Osteocyte (in vitro differentiated cells): ENCODE measurements at regions not wholly inside any gene's neighbourhood (a gene's known extent, or its start where the extent isn't known, plus 50 kb on each side); places are given as distances from the start of the nearest gene placed in this dataset.

Experiments used
- DNase-seq: peaks from one replicate; pipeline ENCODE4 v3.0.0; 2021; ENCODE audit warnings: mixed read lengths; ENCODE audit not compliant: unreplicated experiment; ENCODE audit errors: extremely low spot score
- H3K27ac Mint-ChIP-seq: one replicate; pipeline ENCODE4 v1.8.0; 2021; ENCODE audit warnings: mild to moderate bottlenecking, mixed read lengths; ENCODE audit not compliant: unreplicated experiment
- H3K27me3 Mint-ChIP-seq: one replicate; pipeline ENCODE4 v1.8.0; 2021; ENCODE audit warnings: mixed read lengths; ENCODE audit not compliant: unreplicated experiment
- H3K36me3 Mint-ChIP-seq: one replicate; pipeline ENCODE4 v1.8.0; 2021; ENCODE audit warnings: mixed read lengths; ENCODE audit not compliant: unreplicated experiment
- H3K4me1 Mint-ChIP-seq: one replicate; pipeline ENCODE4 v1.8.0; 2021; ENCODE audit warnings: mixed read lengths; ENCODE audit not compliant: unreplicated experiment
- H3K4me3 Mint-ChIP-seq: one replicate; pipeline ENCODE4 v1.8.0; 2021; ENCODE audit warnings: mild to moderate bottlenecking, moderate library complexity, mixed read lengths; ENCODE audit not compliant: unreplicated experiment
- H3K9me3 Mint-ChIP-seq: one replicate; pipeline ENCODE4 v1.8.0; 2021; ENCODE audit warnings: mixed read lengths; ENCODE audit not compliant: unreplicated experiment
- TF ChIP-seq, protein P1 (sequence below): fragments of 200-600 bp; sonication (generic); IDR thresholded peaks from 2 replicates; pipeline ENCODE4 v1.5.0; 2021; ENCODE audit warnings: antibody characterized with exemption, mild to moderate bottlenecking, moderate library complexity

GRCh38 chr5:61788548-61788947 lies 456.5 kb downstream of the ZSWIM6 start:
- Mint-ChIP-seq H3K9me3 (no peaks in the 10 kb centered on the region), H3K27me3 (peaks cover 50% of the 10 kb centered on the region), H3K27ac (no peak overlapping the region), H3K36me3 (no peaks in the 10 kb centered on the region), H3K4me3 (no peak overlapping the region), H3K4me1 (no peaks in the 10 kb centered on the region)
- TF ChIP-seq, protein P1, sequence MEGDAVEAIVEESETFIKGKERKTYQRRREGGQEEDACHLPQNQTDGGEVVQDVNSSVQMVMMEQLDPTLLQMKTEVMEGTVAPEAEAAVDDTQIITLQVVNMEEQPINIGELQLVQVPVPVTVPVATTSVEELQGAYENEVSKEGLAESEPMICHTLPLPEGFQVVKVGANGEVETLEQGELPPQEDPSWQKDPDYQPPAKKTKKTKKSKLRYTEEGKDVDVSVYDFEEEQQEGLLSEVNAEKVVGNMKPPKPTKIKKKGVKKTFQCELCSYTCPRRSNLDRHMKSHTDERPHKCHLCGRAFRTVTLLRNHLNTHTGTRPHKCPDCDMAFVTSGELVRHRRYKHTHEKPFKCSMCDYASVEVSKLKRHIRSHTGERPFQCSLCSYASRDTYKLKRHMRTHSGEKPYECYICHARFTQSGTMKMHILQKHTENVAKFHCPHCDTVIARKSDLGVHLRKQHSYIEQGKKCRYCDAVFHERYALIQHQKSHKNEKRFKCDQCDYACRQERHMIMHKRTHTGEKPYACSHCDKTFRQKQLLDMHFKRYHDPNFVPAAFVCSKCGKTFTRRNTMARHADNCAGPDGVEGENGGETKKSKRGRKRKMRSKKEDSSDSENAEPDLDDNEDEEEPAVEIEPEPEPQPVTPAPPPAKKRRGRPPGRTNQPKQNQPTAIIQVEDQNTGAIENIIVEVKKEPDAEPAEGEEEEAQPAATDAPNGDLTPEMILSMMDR = no peak
- no peak for DNase-seq

DNA sequence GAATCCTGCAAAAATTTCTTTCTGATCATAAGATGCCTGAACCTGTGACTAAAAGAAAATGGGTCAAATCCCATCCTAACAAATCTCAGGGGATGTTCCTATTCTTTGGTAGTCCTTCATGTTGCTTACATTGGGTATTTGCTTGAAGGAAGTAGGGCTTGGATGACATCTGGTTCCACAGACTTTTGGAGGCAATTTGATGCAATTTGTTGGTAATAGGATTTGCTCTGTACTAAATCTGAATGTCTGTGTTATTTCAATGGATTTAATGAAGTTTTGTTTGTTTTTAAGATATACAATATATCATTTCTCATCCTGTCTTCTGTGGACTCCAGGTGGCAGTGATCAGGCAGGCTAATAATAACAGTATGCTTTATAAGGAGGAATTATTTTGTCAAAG lies 457.9 kb downstream of the ZSWIM6 start:
- Mint-ChIP-seq H3K27me3 (peaks cover 47% of the 10 kb centered on the region), H3K4me3 (no peak overlapping the region), H3K9me3 (no peaks in the 10 kb centered on the region), H3K4me1 (no peaks in the 10 kb centered on the region), H3K27ac (no peak overlapping the region), H3K36me3 (no peaks in the 10 kb centered on the region)
- DNase-seq = no peak
- TF ChIP-seq, protein P1 = no peak

DNA sequence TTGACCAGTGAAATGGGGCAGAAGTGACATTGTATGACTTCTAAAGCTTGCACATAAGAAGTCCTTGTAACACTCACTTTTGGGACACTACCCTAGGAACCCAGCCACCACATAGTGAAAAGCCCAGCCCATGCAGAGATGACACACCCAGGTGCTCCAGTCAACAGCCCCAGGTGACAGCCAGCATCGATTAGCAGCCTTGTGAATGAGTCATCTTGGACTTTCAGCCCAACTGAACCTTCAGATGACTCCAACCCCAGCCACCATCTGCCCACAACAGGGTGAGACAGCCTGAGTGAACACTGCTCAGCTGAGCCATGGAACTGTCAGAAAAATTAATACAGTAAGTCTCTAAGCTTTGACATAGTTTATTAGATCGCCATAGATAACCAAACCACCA lies 458.6 kb downstream of the ZSWIM6 start:
- Mint-ChIP-seq H3K27me3 (peaks cover 40% of the 10 kb centered on the region), H3K36me3 (no peaks in the 10 kb centered on the region), H3K9me3 (no peaks in the 10 kb centered on the region), H3K4me3 (no peak overlapping the region), H3K4me1 (no peaks in the 10 kb centered on the region), H3K27ac (no peak overlapping the region)
- TF ChIP-seq, protein P1 = no peak
- no peak for DNase-seq

- TF ChIP-seq, protein P1 = no peak
- peaks cover 31% of the 10 kb centered on the region for H3K27me3 Mint-ChIP-seq
- no peaks in the 10 kb centered on the region for H3K4me1 Mint-ChIP-seq
These were observed 464.7 kb downstream of the ZSWIM6 start for GRCh38 chr5:61796773-61797172.

DNA sequence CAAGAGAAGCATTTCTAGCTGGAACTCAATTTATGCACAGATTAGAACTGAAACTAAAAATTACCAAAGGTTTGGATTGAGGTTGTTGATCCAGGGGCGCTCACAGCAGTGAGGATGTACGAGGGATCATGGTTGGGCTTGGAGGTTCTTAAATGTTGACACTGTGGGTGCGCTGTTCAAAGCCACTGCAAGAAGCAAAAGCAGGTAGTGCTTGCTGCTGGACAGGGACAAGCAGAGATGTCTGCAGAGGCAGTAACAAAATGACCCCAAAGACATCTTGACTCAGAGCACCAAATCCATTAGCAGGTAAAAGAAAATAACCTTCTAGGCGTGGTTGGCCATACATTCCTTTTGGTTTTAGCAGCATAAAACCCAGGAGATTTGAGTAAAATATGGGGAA lies 468.4 kb downstream of the ZSWIM6 start:
- peaks cover 26% of the 10 kb centered on the region for H3K27me3 Mint-ChIP-seq
- no peaks in the 10 kb centered on the region for H3K9me3 Mint-ChIP-seq
- no peak overlapping the region for H3K4me3 Mint-ChIP-seq
- TF ChIP-seq, protein P1 = no peak
- no peak for DNase-seq
- H3K27ac Mint-ChIP-seq = no peak overlapping the region
- H3K36me3 Mint-ChIP-seq = no peaks in the 10 kb centered on the region
- peaks cover 5% of the 10 kb centered on the region for H3K4me1 Mint-ChIP-seq

More at GRCh38 chr5:61796773-61797172, 464.7 kb downstream of the ZSWIM6 start:
- H3K27ac Mint-ChIP-seq = no peak overlapping the region
- DNase-seq = no peak
- no peaks in the 10 kb centered on the region for H3K36me3 Mint-ChIP-seq
- no peaks in the 10 kb centered on the region for H3K9me3 Mint-ChIP-seq
- no peak overlapping the region for H3K4me3 Mint-ChIP-seq
